ENCODE measurements at regions not wholly inside any gene's neighbourhood (a gene's known extent, or its start where the extent isn't known, plus 50 kb on each side); places are given as distances from the start of the nearest gene placed in this dataset.

GRCh38 chr2:215597577-215597976 lies 161.7 kb upstream of the FN1 start:
- DNase-seq (ENCODE audit: low spot score) = no peak

- DNase-seq (ENCODE audit: low spot score) = no peak
Measured at GRCh38 chr2:215594766-215595165, 158.9 kb upstream of the FN1 start.

- no peak for DNase-seq (ENCODE audit: low spot score)
Measured at GRCh38 chr2:215590010-215590745, 154.3 kb upstream of the FN1 start.

- DNase-seq (ENCODE audit: low spot score) = no peak
Measured at GRCh38 chr2:215583881-215584280, 148.0 kb upstream of the FN1 start.

DNA sequence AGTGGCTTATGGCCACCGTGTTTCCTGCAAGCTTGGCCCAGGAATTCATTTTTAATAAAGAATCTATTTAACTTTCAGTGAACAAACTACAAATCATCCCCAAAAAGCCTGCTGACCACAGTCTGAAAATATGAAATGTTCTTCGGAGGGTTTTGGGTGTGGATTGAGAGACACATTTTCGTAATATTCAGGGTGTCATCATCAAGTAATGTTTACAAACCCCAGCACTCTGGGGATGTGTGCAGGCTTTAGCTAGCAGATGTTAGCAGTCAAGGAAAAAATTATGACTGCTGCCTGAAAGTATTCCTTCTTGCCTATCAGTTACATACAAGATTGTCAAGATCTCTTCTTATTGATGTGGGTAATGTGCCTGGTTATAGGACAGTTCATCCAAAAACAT lies 143.9 kb upstream of the FN1 start:
- DNase-seq (ENCODE audit: low spot score) = no peak

DNA sequence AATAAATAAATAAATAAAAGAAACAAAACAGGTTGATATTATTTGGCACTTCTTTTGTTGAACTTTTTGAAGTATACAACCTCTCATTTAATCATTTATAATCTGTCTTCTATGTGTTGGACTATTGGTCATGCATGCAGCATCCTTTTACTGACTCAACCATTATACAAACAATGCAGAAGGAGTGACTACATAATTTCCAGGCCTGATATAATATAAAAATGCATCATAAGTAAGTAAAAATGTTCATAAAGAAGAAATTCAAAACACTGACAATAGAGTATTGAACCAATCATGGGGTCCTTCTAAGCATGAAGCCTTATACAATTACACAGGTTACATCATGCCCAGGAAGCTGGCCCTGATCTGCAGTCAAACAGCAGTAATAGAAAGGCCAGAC lies 141.5 kb upstream of the FN1 start:
- no peak for DNase-seq (ENCODE audit: low spot score)

- DNase-seq (ENCODE audit: low spot score) = no peak
Measured at GRCh38 chr2:215576572-215576971, 140.7 kb upstream of the FN1 start.

GRCh38 chr2:215573496-215573895 lies 137.6 kb upstream of the FN1 start:
- DNase-seq (ENCODE audit: low spot score) = no peak

DNA sequence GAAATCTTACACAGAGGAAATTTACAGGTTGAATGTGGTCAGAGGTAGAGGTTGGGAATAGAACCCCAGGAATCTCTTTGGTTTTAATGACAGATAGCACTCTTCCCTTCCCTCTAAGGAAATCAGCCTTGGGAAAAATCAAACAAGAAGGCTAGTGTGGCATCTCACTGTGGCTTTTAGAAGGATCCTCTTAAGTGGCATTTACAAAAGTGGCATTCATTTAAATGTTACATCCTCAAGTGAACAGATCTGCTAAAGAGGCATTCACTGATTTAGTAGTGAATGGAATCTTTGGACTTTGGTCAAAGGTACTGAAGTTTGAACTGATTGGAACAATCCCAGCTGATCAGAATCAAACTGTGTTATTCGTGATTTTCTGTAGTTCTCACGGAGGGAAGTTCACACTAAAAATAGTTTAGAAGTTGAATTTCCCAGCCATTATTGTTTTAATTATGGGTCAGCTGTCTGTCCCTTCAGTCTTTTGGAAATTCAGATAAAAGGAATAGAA lies 136.5 kb upstream of the FN1 start:
- DNase-seq (ENCODE audit: low spot score) = no peak

- DNase-seq (ENCODE audit: low spot score) = no peak
Measured at GRCh38 chr2:215571689-215572088, 135.8 kb upstream of the FN1 start.

DNA sequence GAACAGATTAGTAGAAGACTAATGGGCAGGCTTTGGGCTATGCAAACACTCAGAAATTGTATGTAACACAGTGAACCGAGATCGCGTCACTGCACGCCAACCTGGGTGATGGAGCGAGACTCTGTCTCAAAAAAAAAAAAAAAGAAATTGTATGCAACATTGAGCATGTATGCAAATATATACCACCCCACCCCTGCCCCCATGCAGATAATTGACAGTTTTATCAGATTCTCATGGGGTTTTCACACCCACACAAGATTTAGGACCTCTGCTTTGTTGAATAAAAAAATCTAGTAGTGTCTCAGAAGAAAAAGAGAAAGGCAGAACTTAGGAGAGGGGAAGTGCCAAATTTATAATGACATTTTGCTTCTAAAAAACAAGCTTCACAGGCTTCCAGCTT lies 131.6 kb upstream of the FN1 start:
- DNase-seq (ENCODE audit: low spot score) = no peak

DNA sequence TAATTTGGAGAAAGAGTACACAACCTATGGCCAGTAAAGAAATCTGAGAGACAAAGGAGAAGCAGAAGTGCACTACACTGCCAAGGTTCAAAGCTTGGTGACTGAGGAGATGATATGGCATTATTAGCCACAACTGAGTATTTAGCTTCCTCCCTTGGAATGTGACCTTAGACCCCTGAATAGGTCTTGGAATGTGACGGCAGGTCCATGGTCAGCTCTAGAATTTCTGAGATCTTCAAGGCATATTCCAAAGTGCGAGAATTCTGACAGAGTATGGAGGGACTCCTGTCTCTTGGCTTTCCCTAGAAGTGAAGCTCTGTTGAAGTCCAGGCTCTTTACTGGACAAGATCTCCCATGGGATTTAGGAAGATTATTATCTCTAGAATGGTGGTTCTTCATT lies 130.0 kb upstream of the FN1 start:
- no peak for DNase-seq (ENCODE audit: low spot score)

GRCh38 chr2:215557701-215558100 lies 121.8 kb upstream of the FN1 start:
- DNase-seq (ENCODE audit: low spot score) = no peak

DNA sequence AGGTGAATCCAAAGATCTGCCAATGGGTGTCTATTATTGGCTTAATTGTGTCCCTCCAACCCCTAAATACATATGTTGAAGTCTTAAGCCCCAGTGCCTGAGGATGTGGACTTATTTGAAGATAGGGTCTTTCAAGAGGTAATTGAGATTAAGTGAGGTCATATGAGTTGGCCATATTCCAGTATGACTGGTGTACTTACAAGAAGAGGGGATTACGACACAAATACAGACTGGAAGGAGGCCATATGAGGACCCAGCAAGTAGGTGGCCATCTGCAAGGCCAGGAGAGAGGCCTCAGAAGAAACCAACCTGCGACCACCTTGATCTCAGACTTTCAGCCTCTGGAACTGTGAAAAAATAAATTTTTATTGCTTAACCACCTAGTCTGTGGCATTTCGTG lies 121.1 kb upstream of the FN1 start:
- no peak for DNase-seq (ENCODE audit: low spot score)

DNA sequence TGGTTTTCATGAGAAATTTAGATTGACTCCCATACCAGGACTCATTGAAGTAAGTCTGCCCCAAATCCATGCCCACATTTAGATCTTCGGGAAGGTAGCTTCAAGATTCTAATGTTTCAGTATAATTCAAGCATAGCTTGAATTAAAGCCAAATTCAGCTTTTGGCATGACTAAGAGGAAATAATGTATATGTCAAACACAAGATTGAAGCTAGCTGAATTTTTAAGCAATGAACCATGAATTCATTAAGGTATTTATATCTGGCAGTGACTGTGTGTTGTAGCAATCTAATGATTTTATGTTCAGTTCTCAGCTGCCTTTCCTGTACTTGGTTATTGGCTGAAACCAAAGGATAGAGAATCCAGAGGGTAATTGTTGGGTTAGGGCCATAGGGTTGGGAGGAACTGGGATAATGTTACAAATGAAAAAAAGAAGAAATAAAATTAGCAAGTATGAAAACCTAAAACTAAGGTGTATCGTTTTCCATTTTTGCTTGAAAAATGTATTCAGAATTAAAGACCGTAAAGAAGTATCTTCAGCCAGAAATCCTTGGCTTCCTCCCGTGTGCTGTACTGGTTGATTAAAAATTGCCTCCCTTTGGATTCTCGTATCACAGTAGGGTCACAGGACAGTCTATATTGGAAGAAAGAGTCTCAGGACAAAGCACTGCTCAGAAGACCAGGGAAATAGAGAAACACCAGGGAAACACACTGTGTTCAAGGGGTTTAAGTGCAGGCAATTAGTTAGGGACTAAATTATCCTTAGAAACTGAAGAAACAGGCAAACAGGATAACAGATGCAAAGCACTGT lies 119.0 kb upstream of the FN1 start:
- DNase-seq (ENCODE audit: low spot score) = no peak

DNA sequence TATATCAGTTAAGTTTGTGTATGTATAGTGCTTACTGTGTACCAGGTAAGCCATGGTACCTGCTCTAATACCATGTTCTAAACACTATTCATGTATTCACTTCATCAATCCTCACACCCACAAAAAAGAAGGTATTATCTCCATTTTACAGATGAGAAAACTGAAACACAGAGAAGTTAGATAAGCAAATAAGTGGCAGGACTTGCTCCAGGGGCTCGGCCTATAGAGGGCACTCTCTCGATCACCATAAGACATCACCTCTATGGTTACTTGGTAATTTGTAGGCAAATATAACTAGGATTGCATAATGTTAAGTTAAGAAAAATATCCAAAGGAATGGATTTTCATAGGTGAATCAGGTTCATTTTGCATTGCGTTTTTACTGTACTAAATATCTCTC lies 118.1 kb upstream of the FN1 start:
- no peak for DNase-seq (ENCODE audit: low spot score)

GRCh38 chr2:215552144-215552580 lies 116.3 kb upstream of the FN1 start:
- DNase-seq (ENCODE audit: low spot score) = no peak

DNA sequence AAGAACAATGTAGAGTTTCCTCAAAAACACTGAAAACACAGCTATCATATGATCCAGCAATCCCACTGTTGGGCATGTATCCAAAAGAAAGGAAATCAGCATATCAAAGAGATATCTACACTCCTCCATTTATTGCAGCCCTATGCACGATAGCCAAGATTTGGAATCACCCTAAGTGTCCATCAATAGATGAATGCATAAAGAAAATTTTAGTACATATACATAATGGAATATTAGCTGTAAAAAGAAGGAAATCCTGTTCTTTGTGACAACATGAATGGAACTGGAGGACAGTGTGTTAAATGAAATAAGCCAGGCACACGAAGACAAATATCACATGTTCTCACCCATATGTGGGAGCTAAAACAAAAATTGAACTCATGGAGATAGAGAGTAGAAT lies 114.5 kb upstream of the FN1 start:
- DNase-seq (ENCODE audit: low spot score) = no peak

- DNase-seq (ENCODE audit: low spot score) = no peak
Measured at GRCh38 chr2:215548714-215549113, 112.8 kb upstream of the FN1 start.

GRCh38 chr2:215542690-215543089 lies 106.8 kb upstream of the FN1 start:
- DNase-seq (ENCODE audit: low spot score) = no peak

GRCh38 chr2:215540658-215541057 lies 104.8 kb upstream of the FN1 start:
- no peak for DNase-seq (ENCODE audit: low spot score)

DNA sequence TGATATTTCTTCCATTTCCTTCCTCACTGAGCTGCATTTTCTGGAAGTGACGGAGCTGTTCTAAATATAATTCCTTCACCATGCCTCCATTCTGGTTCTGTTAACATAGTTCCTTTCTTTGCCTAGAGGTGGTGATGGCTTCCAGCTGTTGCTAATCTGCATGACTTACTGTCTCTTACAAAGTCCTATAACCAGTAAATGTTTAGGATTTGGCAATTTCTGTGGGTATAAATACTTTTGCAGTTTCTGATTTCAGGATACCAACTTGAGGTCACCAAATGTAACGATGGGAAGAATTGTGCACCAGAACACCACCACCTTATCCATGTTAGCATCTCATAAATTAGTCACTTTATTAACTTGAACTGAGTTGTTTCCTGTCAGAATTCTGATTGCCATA lies 101.7 kb upstream of the FN1 start:
- no peak for DNase-seq (ENCODE audit: low spot score)

DNA sequence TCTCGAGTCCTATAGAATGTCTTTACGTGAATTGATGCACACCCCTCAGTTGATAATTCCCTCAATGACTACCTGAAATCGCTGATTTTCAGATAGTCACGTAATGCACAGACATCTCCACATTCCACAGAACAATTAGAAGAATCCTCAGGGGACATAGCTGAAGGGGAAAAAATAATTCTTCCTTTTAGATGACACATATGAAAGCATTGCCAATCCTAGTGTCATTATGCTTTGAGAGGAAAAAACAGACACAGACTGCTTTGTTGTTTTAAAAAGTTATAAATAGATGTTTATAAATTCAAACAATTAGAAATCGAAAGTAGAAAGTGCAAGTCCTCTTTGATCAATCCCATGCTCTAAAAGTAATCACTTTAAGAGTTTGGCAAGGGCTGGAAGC lies 100.6 kb upstream of the FN1 start:
- DNase-seq (ENCODE audit: low spot score) = no peak

- DNase-seq (ENCODE audit: low spot score) = no peak
Measured at GRCh38 chr2:215535741-215536140, 99.9 kb upstream of the FN1 start.
